ENCODE measurements at regions not wholly inside any gene's neighbourhood (a gene's known extent, or its start where the extent isn't known, plus 50 kb on each side); places are given as distances from the start of the nearest gene placed in this dataset.
A peak's percentile ranks its signal among the peaks of the same experiment; 100 is the strongest.

DNA sequence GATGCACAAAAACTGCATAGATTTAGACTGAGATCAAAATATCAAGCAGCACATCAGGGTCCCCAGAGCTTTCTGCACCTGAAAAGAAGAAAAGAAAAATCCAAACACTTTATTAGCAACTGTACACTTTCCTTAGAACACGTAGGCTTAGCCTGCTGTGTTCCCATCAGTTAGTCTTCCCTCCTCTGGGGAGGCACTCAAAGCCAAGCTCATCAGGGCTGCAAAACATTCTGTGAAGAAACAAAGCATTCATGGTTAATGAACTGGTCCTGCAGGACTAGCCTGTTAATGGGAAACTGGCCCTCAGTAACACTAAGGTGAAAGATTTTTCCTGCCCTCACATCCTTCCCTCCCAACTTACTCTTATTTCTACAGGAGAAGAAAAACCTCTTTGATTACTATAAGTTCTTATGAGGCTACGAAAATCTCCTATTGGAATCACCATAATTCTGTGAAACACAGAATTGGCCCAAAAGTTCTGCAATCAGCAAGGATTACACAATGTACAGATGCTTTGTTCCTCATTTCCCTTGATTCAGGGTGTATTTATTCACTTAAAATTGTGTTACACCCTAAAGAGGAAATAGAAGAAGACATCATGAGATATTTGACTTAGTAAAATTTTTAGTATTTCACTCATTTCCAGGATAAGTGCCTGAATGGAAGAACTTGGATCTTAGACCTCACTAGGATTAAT is 901.0 kb upstream of the MAP3K7 start:
- no peak for DNase-seq

DNA sequence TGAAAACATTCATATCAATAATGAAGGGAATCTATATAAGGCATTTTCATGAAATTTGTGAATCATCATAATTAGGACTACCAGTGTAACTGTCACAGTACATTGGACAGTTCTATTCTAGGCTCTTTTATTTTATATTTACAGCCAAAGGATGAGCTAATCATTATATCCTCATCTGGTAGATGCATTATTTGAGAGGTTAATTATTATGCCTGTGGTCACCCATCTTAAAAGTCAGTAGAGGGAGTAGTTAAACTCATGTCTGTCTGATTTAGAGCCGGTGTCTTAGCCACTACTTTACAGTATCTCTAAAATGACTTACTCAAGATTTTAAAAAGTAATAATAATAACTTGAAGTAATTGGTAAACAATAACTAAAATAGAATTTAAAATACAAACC is 899.3 kb upstream of the MAP3K7 start:
- DNase-seq: no peak

DNA sequence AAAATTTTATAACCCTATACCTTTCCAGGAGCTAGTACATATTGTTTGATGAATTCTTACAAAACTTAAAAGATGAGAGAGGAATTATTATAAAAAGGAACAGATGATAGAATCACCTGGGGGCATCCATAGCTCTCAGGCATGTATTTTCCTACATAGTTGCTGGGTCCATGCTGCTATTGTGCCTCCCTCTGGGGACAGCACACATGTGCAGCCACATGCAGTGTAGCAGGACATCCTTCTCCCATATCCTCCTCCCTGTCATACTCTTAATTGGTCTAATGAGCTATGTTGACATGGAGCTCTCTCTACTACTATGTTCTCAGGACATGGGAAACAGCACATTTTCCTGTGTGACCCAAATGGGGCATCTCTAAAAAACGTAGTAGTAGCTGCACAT is 898.2 kb upstream of the MAP3K7 start:
- no peak for DNase-seq

DNA sequence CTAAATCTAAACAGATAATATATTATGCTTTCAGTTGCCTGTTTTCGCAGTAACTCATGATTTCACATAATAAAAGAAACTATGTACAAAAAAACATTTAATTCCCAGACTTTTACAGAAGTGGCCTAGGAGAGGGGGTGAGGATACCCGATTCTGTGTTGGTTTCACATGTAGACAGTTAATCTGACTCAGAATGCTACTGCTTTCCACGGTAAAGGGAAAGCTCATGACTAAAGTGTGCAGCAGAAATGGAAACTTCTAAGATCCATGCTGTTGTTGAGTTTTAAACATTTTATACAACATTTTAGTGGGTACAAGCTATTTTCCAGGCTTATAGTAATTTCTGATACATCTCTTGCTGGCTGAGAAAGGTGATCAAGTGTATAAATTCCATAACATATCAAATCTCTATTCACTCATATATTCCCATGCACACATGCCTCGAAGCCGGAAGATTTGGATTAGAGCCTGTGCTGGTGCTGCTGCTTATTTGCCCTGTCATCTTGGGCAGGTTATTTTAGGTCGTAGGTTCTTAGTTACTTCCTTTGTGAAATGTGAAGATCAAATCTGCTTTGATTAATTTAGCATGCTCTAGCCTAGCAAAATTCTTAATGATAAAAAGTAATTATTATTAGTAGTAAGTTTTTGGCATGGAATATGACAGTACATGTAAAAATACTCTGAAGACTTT is 896.7 kb upstream of the MAP3K7 start:
- no peak for DNase-seq

DNA sequence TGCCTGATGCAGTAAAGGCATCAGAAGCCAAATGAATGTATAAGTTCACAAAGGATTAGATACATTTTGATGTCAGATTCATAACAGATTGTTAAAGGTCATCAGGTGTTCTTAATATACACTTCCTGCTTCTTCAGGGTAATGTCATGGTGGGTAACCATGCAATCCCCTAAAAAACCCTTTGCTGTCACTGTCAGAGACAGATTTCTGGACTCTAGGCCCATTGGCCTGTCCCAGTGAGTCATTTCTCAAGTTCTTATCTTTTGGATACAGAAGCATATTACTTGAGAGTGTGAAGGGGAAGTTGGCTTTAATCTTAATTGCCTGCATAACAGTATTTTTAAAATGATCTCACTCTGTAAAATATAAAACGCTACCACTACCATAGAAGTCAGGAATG is 895.6 kb upstream of the MAP3K7 start:
- no peak for DNase-seq

DNA sequence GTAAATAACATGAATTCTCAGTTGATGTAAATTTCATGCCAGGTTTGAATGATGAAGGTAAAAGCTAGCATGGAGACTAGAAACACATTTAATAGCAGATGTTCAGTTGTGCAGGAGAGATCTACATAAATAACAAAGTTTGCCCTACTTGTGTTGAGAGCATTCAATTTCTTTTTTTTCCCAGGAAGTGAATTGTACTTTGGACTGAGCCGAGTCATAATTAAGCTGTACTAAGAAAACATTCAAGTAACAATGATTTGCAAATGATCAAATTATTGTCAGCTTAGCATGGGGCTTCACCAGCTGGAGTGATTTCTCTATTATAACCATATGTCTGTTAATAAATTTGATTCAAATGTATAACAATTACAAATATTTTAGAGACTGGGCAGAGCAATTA is 893.5 kb upstream of the MAP3K7 start:
- DNase-seq: no peak

DNA sequence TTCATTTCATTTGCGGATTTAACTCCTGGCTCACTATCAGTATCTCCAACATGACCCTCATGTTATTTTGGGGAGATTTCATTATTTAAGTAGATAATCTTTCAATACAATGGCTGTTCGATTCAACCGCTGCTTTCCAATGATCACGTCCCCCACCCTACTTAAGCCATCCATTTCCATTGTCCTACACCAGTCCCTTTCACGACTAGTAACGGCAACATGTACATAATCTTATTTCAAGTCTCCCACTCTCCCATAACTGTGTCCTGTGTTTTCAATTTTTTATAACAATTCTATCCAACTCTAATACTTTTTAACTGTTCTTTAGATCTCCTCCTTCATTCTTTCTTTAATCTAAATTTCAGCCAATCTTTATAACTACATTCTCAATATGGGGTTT is 890.8 kb upstream of the MAP3K7 start:
- DNase-seq: no peak

DNA sequence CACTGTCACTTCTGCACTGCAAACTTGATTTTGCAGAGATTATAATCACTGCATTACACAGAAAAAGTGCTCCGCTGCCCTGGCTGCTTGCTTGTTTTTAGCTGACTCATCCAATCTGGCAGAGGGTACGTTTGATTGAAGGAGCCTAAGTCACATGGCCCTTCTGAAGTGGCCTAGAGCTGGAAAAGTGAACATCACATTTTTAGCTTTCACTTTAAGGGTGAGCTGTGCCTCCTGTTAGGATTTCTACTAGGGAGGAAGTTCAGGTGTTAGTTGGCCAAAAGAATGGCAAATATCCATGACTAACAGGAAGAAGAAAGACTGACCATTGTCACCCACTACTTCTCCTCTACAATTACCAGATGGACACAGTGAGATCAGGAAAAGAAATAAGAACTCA is 889.1 kb upstream of the MAP3K7 start:
- DNase-seq: peak; percentile 8

DNA sequence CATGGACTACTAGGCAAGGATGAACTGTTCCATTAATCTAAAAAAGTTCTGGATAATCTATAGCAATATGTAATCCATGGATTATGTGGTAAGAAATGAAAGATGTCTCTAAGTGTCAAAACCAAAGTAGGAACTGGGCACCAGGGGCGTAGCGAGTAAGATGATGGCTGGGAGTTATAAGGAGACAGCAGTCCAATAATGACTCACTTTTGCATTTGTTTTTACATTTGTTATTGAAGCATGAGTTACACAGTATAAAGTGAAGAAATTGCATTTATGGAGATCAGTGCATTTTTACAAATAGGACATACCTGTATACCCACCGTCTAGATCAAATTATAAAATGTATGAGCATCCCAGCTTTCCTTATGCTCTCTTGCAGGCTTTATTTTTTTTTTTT is 878.5 kb upstream of the MAP3K7 start:
- no peak for DNase-seq

DNA sequence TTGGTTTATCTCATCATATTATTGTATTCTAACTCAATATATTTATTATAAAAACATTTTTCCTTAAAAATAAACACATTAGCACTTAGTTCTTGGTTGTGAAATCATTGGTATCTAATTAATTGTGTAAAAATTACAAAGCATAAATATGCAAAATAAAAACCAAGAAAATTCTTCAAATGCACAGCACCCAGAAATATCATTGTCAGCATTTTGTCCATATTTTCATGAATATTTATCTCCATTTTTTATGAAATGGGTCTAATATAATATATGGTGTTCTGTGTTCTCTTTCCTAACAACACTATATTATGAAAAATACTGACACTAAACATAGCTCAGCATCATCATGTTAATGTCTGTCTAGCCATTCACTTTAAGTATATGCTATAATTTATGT is 877.8 kb upstream of the MAP3K7 start:
- no peak for DNase-seq

DNA sequence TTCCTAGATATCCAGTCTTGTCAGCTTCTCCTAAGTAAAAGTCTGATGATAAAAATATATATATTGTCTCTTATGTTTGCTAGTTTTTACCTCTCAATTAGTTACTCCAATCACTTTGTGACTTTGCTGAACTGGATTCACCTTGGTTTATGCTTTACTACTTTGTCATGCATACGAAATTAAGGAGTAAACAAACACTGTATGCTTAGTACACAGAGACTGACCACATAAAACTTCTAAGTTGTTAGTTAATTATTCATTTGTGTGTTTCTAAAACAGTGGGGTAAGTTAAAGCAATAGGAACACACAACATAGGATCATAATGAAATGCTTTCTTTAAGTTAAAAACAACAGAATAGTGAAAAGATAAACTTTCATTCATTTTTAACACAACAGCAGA is 877.3 kb upstream of the MAP3K7 start:
- no peak for DNase-seq

DNA sequence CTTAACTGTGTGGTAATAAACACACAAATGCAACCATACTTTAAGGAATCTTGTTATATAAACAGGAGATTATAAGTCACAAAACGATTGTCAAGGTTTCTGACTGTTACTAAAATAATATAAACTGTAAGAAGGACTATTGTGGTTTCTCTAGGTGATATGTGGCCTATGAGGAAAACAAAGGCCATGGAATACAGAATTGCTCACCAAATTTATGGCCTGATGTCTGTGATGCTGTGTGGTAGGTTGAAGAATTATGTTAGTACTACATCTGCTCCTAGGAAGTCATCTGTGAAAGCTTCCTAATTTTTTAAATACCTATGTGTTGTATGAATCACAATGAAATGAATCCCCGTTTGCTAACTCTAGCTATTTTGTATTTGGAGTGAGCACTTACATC is 875.4 kb upstream of the MAP3K7 start:
- DNase-seq: no peak

DNA sequence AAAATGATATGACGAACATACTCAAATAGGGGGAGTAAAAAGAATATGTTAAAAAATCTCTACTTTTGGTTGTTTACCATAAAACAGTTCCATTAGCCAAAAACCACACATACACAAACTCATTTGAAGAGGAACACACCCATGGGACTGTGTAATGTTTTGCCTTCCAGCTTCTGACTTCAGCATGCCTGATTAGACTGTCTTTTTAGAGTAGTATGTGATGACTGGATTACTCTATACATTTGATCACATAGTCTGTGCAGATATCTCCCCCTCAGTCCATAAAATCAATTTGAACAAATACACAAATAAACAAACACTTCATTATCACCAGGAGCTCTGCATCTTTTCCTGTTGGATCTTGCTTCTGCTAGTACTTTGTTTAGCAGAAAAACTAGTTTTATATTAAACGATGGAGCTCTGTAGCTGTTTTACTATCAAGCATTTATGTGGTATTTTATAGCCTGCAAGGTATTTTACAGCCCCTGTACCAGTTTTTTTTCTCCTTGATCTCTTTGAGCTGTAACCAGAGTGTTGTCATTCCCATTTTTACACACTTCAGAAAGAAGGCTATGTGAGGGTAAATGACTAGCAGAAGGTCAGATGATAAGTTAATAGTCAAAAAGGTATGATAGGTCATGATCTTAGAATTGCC is 866.5 kb upstream of the MAP3K7 start:
- DNase-seq: no peak

DNA sequence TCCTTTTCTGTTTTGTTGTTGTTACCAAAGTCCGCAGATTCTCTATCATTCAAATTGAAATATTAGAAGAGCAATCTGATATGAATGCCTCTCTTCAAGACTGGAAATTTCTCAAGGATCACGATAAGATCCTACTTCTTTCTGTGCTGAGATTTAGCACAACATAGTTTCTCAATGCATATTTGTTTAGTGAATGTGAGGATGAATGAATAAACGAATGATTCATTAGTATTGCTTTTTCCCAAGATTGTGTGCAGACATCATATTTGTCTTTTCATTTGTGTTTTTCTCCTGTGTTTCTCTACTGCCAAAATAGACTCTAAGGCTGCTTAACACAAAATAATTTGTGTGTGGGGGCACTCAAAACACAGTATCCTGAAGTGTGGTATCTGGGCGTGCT is 862.7 kb upstream of the MAP3K7 start:
- no peak for DNase-seq

DNA sequence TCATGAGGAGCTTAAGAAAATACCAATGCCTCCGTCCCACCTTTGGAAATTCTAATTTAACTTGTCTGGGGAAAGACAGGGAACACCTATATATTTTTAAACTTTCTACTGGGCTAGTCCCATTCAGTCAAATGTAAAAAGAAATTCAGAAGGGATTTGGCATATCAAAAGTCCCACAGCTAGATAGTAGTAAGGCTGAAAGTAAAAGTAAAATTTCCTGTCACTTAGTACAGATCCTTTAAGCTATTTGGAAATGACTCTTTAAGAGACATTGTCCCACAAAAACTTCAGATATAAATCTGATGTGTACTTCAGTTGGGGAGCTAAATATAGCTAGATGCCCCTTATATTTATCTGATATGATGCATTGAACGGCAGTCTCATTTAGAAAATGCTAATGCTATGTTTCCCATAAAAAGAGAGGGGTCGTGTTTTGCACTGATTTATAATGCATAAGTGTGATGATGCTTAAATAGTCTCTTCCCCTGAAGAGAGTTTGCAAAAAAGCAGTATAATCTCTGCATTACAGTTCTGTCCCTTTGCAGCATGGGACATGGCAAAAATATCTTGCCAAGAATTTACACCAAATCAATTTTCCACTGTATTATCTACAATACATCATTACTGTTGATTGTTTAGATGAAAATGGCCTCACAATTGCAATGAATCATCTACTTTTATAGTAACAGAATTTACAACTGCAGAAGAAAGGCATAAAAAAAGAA is 860.8 kb upstream of the MAP3K7 start:
- DNase-seq: no peak

DNA sequence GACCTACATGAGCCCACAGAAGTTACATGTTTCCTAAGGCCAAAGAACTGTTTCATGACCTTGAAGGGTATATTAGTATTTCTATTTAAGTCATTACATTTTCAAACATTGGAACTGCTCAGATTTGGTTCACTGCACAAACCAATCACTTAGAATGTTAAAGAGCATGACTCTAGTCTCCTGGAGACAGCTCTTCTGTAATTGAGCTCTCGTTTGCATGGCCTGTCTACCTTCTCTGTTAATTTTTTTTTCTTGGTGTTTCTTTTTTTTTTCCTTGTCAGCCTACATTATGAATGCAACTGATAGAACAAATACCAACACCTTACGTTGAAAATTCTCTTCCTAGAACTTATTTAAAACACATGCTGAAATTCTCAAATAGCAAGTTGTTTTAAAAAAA is 860.2 kb upstream of the MAP3K7 start:
- no peak for DNase-seq

DNA sequence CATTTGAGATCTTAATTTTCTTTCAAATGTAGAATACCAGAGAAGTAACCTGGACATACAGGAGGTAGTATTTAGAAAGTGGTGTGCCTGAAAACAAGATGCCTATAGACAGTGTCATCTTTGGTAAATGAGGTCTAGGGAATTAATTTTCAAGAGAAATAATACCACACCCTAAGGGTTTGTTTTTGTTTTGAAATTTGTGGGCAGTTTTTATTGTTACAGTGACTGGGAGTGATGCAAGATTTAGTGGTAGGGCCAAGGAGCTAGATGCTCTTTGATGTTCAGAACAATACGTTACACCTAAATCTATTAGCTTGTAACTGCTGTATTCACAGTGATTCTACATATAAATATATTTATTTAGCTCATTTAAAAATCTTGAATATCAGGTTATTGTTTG is 856.5 kb upstream of the MAP3K7 start:
- DNase-seq: no peak

DNA sequence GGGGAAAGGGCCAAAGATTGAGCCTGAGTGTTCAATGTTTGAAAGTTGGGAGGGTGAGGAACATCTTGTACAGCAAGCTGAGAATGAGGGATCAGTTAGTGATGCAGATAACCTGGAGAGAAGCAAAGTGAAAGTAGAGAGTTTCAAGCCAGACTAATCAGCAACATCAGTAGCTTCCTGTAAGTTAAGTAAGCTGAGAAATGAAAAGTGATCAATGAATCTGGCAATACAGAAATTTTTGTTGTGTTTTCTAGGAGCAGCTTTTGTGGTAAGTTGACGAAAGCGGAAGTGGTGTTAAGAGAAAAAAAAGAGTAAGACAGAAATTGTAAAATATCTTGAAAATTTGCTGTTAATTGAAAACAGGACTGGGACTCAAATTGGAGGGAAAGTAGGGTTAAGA is 855.5 kb upstream of the MAP3K7 start:
- no peak for DNase-seq

DNA sequence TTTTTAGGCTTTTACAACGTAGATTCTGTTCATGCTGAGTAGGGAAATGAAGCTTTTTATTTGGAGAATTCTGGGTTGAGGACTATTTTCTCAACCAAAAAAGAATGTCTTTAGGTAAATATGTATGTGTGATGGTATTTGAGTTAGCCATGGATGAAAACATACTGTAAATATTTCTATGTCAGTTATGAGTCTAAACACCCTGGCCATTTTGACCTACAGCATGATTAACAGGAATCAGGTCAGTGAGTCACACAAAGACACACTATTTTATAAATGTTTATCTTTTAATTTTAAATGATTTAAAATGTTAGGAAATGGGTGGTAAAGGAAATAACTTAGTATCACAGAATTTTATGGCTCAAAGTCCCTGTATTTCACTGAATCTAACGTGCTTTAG is 851.7 kb upstream of the MAP3K7 start:
- no peak for DNase-seq

DNA sequence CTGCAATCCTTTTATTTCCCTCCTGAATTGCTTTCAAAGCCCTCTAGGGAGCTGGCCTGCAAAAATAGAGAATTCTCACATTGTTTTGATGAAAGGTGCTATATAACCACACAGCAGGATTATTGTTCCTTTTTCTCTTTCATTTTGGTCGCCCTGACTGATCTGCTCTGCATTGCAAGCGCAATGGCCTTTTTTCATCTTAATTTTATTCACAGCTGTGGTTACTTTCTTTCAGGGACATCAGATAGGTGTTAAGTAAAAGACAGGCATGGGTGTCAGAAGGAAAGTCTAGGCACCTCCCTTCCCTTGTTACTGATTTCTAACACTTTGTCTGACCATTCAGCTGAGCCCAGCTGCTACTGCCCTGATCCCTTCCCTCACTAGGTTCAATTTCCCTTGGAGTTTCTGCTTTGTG is 850.5 kb upstream of the MAP3K7 start:
- DNase-seq: no peak

DNA sequence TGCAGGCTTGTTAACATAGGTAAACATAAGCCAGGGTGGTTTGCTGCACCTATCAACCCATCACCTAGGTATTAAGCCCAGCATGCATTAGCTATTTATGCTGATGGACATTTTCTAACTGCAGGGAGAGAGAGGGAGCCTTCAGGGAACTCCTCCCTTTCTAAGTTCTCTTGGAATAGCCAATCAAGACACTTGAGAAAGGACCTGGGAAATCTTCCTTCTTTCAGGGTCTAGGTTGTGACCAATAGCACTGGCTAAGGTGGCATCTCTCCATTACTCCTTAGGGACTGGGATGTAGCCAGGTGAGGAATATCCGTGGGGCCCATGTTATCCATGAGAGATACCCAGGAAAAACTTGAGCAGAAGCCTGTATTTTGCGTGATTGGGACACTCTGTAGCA is 849.6 kb upstream of the MAP3K7 start:
- no peak for DNase-seq

DNA sequence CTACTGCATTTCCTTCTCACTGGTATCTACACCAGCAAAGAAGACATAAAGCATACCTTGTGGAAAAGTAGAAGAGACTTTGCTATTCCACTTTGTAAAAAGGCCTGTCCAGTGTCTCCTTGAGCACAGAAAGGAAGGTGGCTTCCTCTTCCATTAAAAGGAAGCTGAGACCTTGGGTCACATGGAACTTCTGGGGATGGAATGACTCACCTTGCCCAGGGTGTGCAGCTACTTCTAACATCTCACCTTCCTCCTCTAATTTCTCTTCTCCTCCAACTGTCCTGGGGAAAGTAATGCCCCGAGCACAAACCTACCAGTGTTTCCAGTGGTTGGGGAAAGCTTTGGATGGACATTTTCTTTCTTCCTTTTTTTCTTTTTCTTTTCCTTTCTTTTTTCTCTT is 848.8 kb upstream of the MAP3K7 start:
- no peak for DNase-seq

DNA sequence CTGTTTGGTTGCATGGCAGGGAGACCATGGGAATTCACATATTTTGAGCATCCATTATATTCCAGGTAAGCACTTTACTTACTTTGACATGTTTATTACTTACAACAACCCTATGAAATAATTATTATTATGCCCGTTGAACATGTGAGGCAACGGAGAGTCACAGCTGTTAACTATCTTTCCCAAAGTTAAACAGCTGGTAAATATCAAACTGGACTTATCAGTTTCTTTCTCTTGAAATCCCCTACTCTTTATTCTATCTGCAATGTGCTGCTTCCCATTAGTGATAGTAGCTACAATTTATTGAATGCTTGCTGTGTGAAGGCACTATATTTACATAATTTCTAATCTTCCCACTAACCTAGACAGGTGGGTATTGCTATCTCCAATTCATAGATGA is 847.7 kb upstream of the MAP3K7 start:
- no peak for DNase-seq

Measured in NCI-H2227 treated with DMSO at 0.1 percent for 48 hours (cell line).